ENCODE measurements at regions not wholly inside any gene's neighbourhood (a gene's known extent, or its start where the extent isn't known, plus 50 kb on each side); places are given as distances from the start of the nearest gene placed in this dataset.

DNA sequence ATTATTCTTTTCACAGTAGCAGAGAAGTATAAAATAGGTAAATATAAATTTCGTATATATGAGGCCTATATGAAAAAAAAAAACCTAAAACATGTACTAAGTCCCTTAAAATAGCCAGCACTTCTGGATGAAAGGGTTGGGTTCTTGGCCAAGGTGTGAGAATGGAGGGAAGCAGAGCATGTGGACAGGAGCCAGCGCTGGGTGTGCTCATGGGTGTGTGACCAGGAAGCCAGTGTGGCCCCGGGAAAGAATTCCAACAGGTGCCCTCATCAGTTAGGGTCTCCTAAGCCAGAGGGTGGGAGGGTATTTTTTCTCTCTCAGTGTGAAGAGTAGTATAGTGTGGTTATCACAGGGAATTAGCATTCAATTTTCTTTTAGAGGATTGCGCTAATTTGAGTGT lies 401.9 kb upstream of the IGFBP3 start:
- DNase-seq = no peak

DNA sequence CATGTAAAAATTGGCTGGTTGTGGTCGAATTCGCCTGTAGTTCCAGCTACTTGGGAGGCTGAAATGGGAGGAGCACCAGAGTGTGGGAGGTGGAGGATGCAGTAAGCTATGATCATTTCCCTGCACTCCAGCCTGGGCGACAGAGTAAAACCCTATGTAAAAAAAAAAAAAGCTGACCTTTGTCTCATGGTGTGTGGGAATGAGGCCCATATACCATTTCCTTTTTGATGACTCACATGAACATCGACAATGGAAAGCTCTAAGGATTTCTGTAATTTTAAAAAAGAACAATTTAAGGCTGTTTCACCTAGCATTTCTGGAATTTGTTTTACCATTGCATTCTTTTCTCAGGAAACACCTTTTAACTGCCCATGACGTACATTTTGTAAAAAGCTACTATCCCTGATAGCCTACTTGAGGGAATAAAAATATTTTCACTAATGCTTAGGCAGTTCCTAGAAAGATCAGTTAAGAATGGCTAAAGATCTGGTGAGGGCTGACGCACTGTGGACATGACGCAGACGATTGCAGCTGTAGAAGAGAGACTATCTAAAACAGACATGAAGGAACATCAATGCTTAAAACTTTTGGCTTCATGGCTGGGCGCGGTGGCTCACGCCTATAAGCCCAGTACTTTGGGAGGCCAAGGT lies 400.6 kb upstream of the IGFBP3 start:
- peak; percentile 64 for DNase-seq

DNA sequence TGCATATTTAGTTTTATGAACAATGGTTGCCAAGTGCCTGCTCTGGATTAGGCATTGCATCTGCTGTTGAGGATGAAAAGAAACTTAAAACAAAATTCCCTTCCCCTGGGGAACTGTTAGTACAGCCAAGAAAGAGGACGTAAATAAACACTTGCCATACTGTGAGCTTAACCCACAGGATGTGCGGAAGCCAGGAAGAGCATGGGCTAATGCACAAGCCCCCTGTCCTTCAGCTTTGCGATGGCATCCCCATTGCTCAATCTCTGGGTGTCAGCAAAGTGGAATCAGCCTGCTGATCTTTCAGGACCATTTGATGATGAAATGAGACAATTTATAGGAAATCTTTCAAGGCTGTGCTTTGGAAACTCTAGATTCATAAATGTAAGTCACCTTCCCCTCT lies 399.9 kb upstream of the IGFBP3 start:
- DNase-seq = no peak

DNA sequence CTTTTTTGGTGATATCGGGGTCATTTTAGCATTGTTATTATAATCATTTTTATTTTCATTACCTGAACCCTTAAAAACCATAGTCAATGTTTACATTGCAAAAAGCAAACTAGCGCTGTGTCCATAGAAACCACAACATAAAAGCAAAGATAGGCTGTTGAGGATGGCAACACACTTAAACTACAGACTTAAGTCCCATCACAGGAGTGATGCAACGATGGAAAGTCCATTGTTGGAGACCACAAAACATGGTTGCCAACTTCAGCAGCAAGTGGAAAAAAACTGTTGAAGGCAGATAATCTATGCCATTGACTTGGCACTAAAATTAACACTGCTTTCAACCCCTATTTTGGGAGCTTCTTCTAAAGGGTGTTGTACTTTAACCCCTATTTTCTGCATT lies 398.8 kb upstream of the IGFBP3 start:
- DNase-seq = no peak

DNA sequence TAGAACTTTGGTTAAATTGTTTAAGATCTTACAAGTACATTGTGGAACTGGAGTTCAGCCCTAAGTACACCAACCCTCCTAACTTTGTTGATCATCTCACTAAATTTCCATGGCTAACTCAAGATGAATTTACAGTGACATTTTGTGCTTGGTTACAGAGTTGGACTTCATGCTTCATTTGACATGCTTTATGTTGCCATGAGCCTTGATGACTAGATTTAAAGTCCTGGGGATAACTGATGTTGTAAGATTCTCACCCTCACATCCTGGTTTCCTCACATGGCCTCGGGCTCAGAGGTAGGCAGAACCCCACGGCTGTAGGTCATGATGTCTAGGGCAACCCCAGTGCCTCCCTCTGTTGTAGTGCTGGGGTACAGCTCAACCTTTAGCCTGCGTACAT lies 397.2 kb upstream of the IGFBP3 start:
- DNase-seq = no peak

DNA sequence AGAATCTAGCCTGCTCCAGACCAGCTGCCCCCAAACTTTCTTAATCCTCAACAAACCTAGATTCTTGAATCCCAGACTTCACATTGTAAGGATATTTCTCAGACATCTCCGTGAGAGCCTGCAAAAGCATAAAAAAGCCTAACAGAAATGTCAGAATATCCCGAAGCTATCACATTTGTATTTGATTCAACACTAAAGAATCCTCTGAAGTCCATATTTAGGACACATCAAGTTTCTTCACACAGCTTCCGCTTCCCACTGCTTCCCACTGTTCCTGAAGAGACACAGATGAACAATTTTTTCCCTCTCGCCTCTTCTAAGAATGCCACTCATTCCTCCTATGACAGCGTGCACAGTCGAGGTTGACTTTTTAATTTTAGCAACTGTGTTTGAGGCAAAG lies 396.2 kb upstream of the IGFBP3 start:
- DNase-seq = peak; percentile 67

DNA sequence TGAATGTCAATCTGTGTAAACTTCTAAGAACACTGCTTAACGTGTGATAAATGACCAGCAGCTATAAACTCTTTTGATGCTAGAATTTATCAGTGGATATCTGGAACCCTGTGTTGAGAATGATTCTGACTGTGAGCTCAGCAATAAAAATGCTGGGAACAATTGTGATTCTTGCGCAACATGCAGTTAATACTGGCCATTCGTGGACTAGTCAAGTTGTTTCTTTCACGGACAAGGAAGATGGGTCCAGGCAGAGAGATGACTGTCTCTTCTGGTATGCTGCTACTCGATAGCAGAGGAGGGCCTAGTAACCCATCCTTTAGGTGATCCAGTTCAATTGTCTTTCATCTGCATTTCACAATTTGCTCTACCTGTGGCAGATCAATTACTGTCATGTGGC lies 394.8 kb upstream of the IGFBP3 start:
- peak; percentile 85 for DNase-seq

DNA sequence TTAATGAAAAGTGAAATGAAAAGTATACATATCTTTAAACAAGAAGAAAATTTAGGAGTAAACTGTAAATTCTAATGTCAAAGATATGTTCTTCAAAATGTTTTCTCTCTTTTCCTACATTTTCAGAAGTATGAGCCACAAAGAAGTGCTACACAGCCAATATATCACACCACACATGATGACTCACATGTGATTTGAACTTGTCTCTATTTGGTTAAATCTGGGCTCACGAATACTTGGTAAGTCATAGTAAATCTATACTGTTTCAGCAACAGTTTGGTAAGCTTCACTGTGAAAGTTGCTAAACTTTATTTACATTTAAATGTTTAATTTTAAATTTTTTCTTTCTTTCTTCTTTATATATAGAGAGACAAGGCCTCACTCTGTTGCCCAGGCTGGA lies 380.6 kb upstream of the IGFBP3 start:
- peak; percentile 44 for DNase-seq

DNA sequence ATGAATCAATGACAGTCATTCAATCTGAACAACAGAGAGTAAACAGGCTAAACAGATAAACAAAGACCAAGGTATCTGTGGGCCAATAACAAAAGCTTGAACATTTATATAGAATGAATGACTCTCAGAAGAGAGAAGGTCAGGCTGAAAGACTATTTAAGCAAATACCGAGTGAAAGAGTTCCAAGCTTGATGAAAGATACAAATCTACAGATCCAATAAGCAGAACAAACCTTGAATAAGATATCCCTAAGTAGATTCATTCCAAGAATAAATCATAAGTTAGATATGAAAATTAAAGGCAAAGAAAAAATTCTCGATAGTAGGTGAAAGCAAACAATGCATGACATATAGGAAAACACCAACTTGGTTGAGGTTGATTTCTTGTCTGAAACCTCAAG lies 376.4 kb upstream of the IGFBP3 start:
- DNase-seq = no peak

DNA sequence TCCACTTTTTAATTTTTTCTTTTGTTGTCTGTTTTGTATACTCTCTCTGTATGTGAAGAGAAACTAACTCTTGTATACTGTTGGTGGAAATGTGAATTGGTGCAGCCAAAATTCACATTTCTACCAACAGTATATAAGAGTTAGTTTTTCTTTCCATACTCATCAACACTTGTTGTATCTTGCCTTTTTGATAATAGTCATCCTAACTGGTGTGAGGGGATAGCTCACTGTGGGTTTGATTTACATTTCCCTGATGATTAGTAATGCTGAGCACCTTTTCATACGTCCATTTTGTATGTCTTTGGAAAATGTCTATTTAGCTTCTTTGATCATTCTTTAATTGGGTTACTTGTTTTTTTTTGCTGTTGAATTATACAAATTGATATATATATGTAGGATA lies 375.5 kb upstream of the IGFBP3 start:
- no peak for DNase-seq

DNA sequence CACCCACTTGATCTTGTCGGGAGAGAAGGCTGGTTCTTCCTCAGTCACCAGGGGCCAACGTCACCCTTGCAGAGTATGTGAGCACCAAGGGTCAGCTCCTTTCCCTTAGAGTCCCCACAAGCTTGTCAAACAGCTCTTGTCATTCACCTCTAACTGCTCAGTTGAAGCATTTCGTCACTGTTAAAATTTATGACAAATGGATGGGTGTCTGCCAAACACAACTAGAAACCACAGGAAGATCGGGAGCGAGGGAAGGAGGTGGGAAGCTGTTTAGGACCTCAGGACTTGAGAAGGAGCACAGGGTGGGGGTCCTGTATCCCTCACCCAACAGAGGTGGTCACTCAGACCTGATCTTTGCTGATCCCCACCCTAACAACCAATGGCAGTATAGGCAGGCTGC lies 373.3 kb upstream of the IGFBP3 start:
- DNase-seq = no peak

DNA sequence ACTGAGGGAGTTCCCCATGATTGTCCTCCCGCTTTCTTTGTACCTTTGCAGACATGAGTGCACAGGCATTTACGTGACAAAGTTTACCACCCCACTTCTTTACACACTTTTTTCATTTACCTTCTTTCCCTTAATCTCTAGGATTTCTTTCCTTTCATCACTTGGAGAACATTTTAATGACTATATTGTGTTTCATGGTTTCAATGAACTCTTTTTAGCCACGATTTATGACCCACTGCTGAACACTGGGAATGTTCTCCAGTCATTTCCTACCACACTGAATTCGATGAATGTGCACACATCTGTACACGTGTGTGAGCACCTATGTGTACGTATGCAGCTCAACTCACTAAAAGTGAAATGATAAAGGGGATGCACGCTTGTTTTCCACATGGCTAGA lies 371.7 kb upstream of the IGFBP3 start:
- no peak for DNase-seq

DNA sequence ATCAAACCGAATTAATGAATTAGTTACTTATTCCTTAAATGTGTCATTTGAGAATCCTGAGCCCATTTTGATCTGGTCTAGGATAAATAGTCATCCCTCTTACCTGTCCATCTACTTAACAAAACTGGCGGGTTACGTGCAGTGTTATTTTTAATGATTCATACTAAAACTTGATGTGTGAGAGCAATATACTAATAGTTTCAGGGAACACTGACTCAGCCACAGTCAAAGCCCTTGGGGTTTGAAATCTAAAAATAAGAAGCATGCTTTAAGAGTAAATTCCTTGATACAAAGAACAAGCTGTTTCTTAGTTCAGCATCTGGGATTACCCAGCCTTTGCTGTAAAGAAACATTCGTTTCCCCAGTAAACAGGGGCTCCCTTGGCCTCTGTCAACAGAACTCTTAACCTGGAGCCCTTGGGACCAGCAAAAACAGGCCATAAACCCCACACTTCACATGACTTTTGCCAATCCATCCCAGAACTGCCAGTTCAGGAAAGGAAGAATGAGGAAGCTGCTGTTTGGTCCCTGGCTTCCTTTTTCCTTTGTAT lies 370.6 kb upstream of the IGFBP3 start:
- DNase-seq = peak; percentile 76

DNA sequence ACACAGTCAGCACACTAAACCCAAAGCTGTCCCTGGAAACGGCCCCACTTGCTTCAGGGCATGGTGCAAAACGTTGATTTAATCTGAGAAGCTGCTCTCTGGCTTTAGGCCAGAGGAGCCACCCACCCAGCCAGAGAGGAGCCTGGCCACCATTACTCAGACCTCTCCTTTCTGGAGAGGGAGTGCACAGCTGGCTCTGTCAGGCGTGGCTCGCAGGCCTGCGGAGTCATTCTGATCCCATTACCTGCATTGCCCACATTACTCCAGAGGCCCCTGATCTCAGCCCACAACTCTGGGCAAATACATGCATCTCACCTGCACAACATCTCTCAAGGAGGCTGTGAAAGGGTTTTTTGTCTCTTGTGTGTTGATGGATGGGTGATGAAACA lies 370.0 kb upstream of the IGFBP3 start:
- DNase-seq = peak; percentile 88

DNA sequence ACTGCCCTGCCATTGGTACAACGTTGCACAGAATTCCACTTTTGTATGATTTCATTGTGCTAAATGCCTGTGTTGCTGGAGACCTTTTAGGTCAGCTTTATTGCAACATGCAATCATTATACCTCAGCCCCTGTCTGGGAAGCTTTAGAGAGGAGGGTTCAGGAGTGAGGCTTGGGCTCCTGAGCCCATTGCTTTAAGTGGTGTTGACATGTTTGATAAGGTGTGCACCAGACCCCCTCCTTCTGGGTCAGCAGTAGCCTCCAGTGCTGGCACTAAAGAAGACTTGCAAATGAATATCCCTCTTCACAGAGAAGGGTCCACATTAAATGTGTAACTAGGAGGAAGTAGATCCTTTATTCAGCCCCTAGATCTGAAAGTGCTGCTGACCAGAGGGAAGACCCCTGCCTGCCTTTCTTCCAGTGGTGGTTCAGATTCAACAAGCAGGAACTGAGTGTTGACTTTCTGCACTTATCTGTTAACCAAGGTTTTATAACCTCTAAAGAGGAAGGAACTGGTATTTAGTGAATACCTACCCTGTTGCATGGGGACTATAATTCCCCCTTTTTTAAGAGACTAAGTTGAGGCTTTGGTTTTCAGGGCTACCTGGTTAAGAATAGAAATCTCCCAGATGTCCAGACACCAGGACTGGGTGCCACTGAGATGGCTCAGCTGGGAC lies 369.4 kb upstream of the IGFBP3 start:
- DNase-seq = no peak

DNA sequence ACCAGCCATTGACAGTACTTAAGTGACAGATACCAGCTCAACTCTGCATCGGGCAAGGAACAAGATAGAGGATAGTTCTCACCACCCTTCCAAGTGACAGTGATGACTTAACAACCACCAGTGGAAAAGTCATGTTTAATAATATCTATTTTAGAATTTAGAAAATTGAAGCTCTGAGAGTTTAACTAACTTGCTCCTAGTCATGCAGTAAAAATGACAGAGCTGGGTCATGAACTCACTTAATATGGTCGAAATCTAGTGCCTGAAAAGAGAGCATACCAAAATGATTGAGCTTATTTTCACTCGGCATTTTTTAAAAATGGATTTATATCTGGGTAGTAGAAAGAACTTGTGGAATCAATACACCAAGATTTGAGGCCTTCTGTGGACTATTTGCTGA lies 367.8 kb upstream of the IGFBP3 start:
- DNase-seq = no peak

DNA sequence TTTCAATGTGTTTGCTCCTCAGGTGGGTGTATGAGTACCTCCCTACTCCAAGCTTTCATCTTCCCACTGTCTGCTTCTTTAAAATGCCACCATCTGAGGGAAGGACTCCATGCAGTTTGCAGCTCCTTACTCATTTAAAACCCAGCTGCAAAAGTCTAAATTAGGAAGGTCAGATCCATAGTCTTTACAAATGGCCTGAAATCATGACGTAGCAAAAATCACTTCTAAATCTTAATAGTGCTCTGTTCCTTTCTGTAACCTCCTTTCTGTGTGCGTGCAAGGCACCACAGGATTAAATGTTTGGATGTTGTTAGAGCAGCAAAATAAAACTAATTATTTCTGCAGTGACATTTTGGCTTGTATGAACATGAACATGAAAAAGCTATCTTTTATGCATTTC lies 366.9 kb upstream of the IGFBP3 start:
- DNase-seq = no peak

DNA sequence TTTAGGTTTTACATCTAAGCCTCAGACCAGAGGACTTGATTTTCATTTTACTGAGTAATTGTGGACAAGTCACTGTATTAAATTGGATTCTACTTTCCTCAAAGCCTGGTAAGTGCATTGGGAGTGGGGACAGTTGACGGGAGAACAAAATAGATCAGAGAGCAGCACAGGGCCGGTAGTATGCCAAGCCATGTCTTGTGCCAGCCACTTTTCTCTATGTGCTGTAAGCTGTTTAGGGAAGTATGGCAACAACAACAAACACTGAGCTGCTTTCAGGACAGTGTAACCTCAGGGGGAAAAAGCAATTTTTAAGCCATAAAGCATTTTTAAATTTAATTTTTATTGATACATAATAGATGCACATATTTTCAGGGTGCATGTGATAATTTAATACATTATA lies 365.9 kb upstream of the IGFBP3 start:
- no peak for DNase-seq

DNA sequence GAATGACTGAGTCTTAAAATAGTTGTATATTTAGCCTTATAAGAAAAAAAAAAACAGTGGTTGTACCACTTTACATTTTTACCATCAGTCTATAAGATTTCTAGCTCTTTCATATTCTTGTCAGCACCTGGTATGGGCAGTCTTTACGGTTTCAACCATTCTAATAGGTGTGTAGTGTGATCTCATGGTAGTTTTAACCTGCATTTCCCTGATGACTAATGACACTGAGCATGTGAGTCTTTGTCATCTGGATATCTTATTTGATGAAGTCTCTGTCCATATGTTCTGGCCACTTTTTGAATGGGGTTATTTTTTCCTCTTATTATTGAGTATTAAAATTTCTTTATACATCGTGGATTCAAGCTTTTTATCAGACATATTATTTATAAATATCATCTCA lies 365.3 kb upstream of the IGFBP3 start:
- no peak for DNase-seq

DNA sequence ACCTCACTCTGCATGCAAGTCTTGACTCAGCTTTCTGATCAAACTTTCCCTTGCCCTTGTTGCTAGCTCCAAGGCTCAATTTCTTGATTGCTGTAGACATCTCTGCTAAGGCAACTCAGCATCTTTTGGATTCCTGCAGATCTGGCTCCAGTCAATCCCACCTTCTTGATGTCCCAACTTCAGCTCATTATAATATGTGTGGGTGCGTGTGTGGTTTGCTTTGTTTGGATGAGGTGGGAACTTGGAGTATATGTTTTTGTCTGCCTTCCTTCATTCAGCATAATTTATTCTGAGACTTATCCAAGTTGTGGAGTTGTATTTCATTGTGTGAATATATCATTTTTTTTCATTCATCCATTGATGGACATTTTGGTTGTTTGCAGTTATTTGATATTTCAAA lies 364.8 kb upstream of the IGFBP3 start:
- DNase-seq = no peak

DNA sequence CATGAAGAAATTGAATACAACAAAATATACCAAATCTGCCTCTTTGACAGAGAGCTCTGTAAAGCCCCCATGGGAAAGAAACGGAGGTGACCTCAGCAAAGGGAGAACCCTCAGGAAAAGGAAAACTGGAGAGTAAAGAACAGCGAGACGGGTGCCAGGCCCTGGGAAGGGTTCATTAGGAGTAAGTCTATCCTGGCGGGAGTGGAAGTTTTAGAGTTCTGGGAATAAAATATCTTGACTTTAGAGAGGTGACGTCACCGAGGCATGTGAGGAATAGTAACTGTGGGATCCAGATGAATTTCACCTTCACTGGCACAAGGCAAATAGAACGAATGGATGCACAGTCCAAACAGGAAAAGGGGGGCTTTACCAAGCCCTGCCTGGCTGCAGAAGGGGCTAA lies 362.8 kb upstream of the IGFBP3 start:
- DNase-seq = no peak

DNA sequence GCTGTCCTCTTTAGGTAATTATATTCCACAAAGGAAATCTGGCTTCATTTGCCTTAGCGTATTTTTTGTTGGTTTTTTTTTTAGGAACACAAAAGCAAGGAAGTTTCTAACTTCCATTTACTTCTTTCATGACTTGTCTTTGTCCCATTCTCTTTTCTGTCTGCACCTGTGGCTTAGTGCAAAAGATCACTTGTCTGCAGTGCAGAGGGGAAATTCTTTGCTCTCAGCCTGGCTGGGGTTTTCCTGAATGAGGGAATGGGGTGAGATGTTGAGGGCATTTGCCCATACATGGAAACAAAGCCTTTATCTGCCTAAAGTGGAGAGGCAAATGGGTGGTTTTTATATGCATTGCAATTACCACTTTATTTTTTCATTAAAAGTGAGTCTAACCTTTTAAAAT lies 361.1 kb upstream of the IGFBP3 start:
- DNase-seq = no peak

DNA sequence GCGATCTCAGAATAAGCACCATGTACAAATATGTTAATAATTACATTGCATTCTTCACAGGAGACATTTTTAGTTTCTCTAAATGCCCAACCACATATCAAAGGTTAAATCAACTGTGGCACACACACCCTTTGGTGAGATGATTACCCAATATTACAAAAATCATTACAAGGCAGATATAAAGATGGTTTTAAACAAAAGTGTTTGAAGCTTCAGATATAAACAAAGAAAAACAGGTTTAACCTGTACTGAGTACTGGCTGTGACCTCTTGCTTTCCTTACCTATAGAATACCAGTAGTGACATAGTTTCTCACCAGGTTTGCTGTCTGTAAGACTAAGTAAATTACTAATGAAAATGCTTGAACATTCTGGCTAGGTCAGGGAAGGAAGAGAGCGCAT lies 360.0 kb upstream of the IGFBP3 start:
- no peak for DNase-seq

DNA sequence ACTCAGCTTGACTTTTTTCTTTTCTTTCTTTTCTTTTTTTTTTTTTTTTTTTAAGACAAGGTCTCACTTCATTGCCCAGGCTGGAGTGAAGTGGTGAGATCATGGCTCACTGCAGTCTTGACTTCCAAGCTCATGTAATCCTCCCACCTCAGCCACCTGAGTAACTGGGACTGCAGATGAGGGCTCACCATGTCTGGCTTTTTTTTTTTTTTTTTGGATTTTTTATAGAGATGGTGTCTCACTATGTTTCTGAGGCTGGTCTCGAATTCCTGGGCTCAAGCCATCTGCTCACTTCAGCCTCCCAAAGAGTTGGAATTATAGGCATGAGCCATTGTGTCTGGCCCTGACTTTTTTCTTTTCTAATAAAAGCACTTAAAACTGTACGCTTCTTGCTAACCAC lies 358.2 kb upstream of the IGFBP3 start:
- no peak for DNase-seq

DNA sequence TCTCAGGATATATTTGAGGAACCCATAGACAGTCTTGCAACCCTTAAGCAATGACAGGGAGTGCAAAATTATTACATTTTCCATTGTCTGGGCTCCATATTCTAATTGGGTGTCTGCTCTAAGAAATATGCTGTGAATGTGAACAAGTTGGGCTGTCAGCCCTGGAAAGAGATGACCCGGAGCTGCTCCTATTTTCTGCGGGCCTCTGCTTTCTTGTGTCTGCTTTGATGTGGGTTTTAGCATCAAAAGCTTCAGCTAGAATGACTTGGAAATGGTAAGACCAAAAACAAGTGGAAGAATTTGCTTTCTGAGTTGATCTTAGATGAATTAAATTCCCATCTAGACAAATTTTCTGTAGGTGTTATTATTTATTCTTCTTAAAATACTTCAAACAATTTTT lies 343.6 kb upstream of the IGFBP3 start:
- DNase-seq = no peak
